SK-N-SH treated with all-trans-retinoic acid at 6 μM for 48 hours (cell line): ENCODE measurements at regions not wholly inside any gene's neighbourhood (a gene's known extent, or its start where the extent isn't known, plus 50 kb on each side); places are given as distances from the start of the nearest gene placed in this dataset.

Experiments
- ARNTL ChIP-seq: fragments of 450-650 bp; formaldehyde crosslinking; IDR thresholded peaks from 2 replicates; pipeline ENCODE4 v1.5.0; 2020; ENCODE audit warnings: low read depth, mild to moderate bottlenecking, moderate library complexity, borderline replicate concordance
- CSDC2 ChIP-seq: fragments of 250-450 bp; sonication (Bioruptor Pico); IDR thresholded peaks from 2 replicates; pipeline ENCODE4 v1.5.0; 2020; ENCODE audit warnings: mild to moderate bottlenecking, moderate library complexity
- ESRRG ChIP-seq: fragments of 250-450 bp; sonication (Bioruptor Pico); IDR thresholded peaks from 2 replicates; pipeline ENCODE4 v1.6.1; 2021; ENCODE audit warnings: mild to moderate bottlenecking
- ISL1 ChIP-seq: fragments of 250-450 bp; sonication (Bioruptor Pico); IDR thresholded peaks from 2 replicates; pipeline ENCODE4 v2.1.2; 2022; ENCODE audit warnings: mild to moderate bottlenecking, moderate library complexity
- PATZ1 ChIP-seq: fragments of 250-450 bp; sonication (Bioruptor Pico); IDR thresholded peaks from 2 replicates; pipeline ENCODE4 v1.8.0; 2020; ENCODE audit warnings: mild to moderate bottlenecking, moderate library complexity, borderline replicate concordance
- RARB ChIP-seq: fragments of 250-450 bp; sonication (Bioruptor Pico); IDR thresholded peaks from 2 replicates; pipeline ENCODE4 v1.8.0; 2021; ENCODE audit warnings: mild to moderate bottlenecking, moderate library complexity
- SNAI2 ChIP-seq: fragments of 250-450 bp; sonication (Bioruptor Pico); IDR thresholded peaks from 2 replicates; pipeline ENCODE4 v1.5.0; 2020; ENCODE audit warnings: mild to moderate bottlenecking, moderate library complexity
- ZC3H10 ChIP-seq: fragments of 250-450 bp; sonication (Bioruptor Pico); IDR thresholded peaks from 2 replicates; pipeline ENCODE4 v1.5.1; 2021; ENCODE audit warnings: mild to moderate bottlenecking, moderate library complexity
- ZNF565 ChIP-seq: fragments of 450-650 bp; formaldehyde crosslinking; conservative IDR thresholded peaks from 2 replicates; pipeline ENCODE4 v1.5.0; 2020; ENCODE audit warnings: low read depth, mild to moderate bottlenecking, moderate library complexity
- ZNF70 ChIP-seq: fragments of 450-650 bp; formaldehyde crosslinking; IDR thresholded peaks from 2 replicates; pipeline ENCODE4 v1.5.0; 2020; ENCODE audit warnings: mild to moderate bottlenecking, moderate library complexity
- TF ChIP-seq, protein P1 (sequence below): fragments of 250-450 bp; sonication (Bioruptor Pico); IDR thresholded peaks from 2 replicates; pipeline ENCODE4 v1.5.1; 2020; ENCODE audit warnings: low read depth, mild to moderate bottlenecking, moderate library complexity
- TF ChIP-seq, protein P2 (sequence below): fragments of 250-450 bp; sonication (Bioruptor Pico); IDR thresholded peaks from 2 replicates; pipeline ENCODE4 v1.5.0; 2020; ENCODE audit warnings: mild to moderate bottlenecking, moderate library complexity

DNA sequence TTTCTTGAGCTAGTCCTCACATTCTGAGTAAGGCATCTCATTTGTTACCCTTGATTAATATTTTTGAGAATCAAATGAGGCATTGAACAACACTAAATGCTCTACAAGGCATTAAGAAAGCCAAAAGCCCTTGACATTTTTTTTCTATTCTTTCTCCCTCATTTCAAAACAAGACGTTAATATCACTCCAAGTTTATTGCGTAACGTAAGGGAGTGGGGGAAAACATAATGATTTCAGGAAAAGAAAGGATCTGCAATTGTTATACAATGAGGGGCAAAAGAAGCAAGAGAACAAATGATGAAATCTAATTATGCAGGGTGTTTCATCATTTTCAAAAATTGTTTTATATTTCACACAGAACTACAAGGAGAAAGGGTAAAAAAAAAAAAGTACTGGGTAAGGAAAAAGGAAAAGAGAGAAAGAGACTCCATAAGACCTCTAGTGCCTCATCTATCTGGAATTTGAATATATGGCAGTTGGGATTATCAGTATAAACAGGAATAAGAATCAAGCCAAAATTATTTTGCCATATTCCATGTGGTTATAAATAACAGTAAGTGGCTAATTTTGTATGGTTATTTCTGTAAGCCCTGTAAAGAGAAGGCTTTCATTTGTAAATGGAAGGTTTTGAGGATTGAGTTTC is 163.0 kb downstream of the ABCA8 start:
- no peak for TF ChIP-seq RARB (CRISPR knock-in tag)
- TF ChIP-seq CSDC2 (CRISPR knock-in tag): no peak
- TF ChIP-seq ZC3H10 (CRISPR knock-in tag): no peak
- no peak for TF ChIP-seq ZNF70 (CRISPR knock-in tag)
- TF ChIP-seq ESRRG (CRISPR knock-in tag): no peak
- TF ChIP-seq, protein P1, sequence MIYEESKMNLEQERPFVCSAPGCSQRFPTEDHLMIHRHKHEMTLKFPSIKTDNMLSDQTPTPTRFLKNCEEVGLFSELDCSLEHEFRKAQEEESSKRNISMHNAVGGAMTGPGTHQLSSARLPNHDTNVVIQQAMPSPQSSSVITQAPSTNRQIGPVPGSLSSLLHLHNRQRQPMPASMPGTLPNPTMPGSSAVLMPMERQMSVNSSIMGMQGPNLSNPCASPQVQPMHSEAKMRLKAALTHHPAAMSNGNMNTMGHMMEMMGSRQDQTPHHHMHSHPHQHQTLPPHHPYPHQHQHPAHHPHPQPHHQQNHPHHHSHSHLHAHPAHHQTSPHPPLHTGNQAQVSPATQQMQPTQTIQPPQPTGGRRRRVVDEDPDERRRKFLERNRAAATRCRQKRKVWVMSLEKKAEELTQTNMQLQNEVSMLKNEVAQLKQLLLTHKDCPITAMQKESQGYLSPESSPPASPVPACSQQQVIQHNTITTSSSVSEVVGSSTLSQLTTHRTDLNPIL (CRISPR knock-in tag): no peak
- TF ChIP-seq PATZ1 (CRISPR knock-in tag): no peak
- TF ChIP-seq, protein P2, sequence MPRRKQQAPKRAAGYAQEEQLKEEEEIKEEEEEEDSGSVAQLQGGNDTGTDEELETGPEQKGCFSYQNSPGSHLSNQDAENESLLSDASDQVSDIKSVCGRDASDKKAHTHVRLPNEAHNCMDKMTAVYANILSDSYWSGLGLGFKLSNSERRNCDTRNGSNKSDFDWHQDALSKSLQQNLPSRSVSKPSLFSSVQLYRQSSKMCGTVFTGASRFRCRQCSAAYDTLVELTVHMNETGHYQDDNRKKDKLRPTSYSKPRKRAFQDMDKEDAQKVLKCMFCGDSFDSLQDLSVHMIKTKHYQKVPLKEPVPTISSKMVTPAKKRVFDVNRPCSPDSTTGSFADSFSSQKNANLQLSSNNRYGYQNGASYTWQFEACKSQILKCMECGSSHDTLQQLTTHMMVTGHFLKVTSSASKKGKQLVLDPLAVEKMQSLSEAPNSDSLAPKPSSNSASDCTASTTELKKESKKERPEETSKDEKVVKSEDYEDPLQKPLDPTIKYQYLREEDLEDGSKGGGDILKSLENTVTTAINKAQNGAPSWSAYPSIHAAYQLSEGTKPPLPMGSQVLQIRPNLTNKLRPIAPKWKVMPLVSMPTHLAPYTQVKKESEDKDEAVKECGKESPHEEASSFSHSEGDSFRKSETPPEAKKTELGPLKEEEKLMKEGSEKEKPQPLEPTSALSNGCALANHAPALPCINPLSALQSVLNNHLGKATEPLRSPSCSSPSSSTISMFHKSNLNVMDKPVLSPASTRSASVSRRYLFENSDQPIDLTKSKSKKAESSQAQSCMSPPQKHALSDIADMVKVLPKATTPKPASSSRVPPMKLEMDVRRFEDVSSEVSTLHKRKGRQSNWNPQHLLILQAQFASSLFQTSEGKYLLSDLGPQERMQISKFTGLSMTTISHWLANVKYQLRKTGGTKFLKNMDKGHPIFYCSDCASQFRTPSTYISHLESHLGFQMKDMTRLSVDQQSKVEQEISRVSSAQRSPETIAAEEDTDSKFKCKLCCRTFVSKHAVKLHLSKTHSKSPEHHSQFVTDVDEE (CRISPR knock-in tag): no peak
- TF ChIP-seq ISL1 (CRISPR knock-in tag): no peak
- no peak for TF ChIP-seq ARNTL
- TF ChIP-seq ZNF565 (CRISPR knock-in tag): no peak
- no peak for TF ChIP-seq SNAI2 (CRISPR knock-in tag)
